AG20443 (cell line): ENCODE measurements at regions not wholly inside any gene's neighbourhood (a gene's known extent, or its start where the extent isn't known, plus 50 kb on each side); places are given as distances from the start of the nearest gene placed in this dataset.

Source experiments
- DNase-seq: peaks from one replicate; pipeline ENCODE4 v3.0.0; 2012; ENCODE audit warnings: low spot score, mixed read lengths

- DNase-seq, result no peak
These were observed 294.9 kb upstream of the FOXF1 start for GRCh38 chr16:86215233-86215978.

- DNase-seq, result no peak
These were observed 294.2 kb upstream of the FOXF1 start for GRCh38 chr16:86215979-86216585.

GRCh38 chr16:86216591-86216990 is 293.7 kb upstream of the FOXF1 start:
- DNase-seq, result no peak

GRCh38 chr16:86217001-86217890 is 293.1 kb upstream of the FOXF1 start:
- DNase-seq, result no peak

GRCh38 chr16:86217891-86218270 is 292.4 kb upstream of the FOXF1 start:
- no peak for DNase-seq

GRCh38 chr16:86218479-86219170 is 291.7 kb upstream of the FOXF1 start:
- DNase-seq, result no peak

GRCh38 chr16:86219655-86220445 is 290.5 kb upstream of the FOXF1 start:
- no peak for DNase-seq

GRCh38 chr16:86220561-86220960 is 289.8 kb upstream of the FOXF1 start:
- no peak for DNase-seq

- no peak for DNase-seq
These were observed 289.2 kb upstream of the FOXF1 start for GRCh38 chr16:86221085-86221484.

GRCh38 chr16:86222547-86222946 is 287.8 kb upstream of the FOXF1 start:
- peak; percentile 41 for DNase-seq

- DNase-seq, result peak; percentile 88
These were observed 287.3 kb upstream of the FOXF1 start for GRCh38 chr16:86222965-86223551.

GRCh38 chr16:86224126-86224525 is 286.2 kb upstream of the FOXF1 start:
- no peak for DNase-seq

- DNase-seq, result no peak
These were observed 285.7 kb upstream of the FOXF1 start for GRCh38 chr16:86224629-86225028.

- no peak for DNase-seq
These were observed 284.4 kb upstream of the FOXF1 start for GRCh38 chr16:86225905-86226371.

- no peak for DNase-seq
These were observed 283.3 kb upstream of the FOXF1 start for GRCh38 chr16:86227041-86227440.

- peak; percentile 81 for DNase-seq
These were observed 282.5 kb upstream of the FOXF1 start for GRCh38 chr16:86227801-86228200.

- DNase-seq, result no peak
These were observed 281.6 kb upstream of the FOXF1 start for GRCh38 chr16:86228713-86229112.

GRCh38 chr16:86229283-86229682 is 281.0 kb upstream of the FOXF1 start:
- DNase-seq, result no peak

- no peak for DNase-seq
These were observed 280.3 kb upstream of the FOXF1 start for GRCh38 chr16:86229866-86230656.
